ENCODE measurements at regions not wholly inside any gene's neighbourhood (a gene's known extent, or its start where the extent isn't known, plus 50 kb on each side); places are given as distances from the start of the nearest gene placed in this dataset.
"Not testable (repeated sequence)": the region's sequence is repeated elsewhere in the genome, so short reads cannot be mapped to it uniquely, and the experiment has no call there.

GRCh38 chr5:2852446-2852845 lies 101.0 kb upstream of the IRX2 start:
- DNase-seq: no peak

DNA sequence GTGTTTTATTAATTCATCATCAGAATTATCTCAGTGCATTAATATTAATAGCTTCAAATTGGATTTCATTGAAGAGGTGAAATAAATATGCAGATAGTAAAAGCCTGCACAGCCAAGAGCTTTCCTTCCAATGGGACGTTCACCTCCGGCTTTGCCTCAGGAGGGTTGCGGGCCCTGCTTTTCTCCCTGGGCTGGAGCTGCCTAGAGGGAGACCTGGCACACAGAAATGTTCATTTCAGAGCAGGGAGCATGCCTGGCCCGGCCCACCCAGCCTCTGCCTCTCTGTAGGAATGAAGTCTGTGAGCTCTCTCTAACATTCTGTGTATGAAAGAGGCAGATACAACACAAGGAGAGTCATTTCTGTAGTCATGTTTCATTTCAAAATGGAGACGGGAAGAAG lies 100.4 kb upstream of the IRX2 start:
- DNase-seq: no peak

- DNase-seq: no peak
Measured at GRCh38 chr5:2849429-2849828, 98.0 kb upstream of the IRX2 start.

DNA sequence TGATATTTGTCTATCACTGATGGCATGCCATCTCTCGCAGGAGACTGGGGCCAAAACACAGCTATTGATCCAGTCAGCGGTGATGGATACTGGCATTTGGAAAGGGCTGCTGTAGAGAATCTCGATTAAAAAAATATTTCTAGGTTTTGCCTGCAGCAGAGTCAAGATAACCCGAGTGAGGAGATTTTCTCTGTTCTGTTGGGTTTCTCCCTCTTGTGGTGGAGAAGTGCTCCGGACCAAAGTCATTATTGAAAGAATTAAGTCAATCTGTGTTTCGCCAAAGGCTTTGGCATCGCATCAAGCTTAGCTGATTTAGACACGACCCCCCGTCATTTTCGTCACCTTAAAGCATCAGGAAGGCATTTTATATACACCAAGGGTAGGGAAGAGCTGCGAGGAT lies 97.1 kb upstream of the IRX2 start:
- no peak for DNase-seq

DNA sequence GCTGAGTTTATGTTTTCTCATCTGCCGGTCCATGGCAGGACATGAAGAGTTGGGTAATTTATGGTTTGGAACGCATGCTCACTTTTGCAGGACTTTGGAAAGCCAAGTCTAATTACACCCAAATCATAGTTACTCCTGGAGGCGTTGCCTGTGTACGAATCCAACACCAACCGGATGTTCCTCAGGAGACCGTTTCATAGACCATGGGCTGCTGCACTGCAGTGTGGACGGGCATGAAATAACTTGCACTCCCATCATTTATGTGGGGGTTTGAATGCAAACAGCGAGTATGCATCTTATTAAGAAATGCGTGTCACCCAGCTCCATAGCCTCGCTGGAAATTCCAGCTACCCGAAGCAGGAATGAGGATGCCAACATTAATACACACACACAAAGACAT lies 96.1 kb upstream of the IRX2 start:
- DNase-seq: no peak

- no peak for DNase-seq
Measured at GRCh38 chr5:2841208-2841607, 89.7 kb upstream of the IRX2 start.

- DNase-seq: no peak
Measured at GRCh38 chr5:2840372-2840915, 89.0 kb upstream of the IRX2 start.

GRCh38 chr5:2836133-2836532 lies 84.7 kb upstream of the IRX2 start:
- no peak for DNase-seq

GRCh38 chr5:2833556-2833955 lies 82.1 kb upstream of the IRX2 start:
- DNase-seq: no peak

GRCh38 chr5:2832394-2832793 lies 80.9 kb upstream of the IRX2 start:
- no peak for DNase-seq

DNA sequence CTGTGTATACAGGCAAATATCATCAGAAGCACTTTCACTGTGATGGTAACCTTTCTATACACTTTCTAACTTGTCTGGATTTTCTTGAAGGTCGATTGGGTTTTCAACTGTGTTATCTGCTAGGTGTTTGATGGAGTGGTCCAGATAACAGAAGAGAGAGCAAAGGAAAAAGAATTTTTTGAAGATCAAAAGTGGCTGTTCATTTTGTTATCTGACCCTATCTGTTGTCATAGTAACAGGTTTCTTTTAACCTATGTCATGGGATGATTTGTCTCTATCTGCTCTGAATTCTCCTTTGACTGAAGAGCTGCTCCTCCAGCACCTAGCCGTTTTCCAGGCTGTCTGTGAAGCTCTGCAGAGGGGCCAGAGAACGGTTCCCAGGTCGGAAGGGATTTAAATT lies 77.8 kb upstream of the IRX2 start:
- DNase-seq: no peak

DNA sequence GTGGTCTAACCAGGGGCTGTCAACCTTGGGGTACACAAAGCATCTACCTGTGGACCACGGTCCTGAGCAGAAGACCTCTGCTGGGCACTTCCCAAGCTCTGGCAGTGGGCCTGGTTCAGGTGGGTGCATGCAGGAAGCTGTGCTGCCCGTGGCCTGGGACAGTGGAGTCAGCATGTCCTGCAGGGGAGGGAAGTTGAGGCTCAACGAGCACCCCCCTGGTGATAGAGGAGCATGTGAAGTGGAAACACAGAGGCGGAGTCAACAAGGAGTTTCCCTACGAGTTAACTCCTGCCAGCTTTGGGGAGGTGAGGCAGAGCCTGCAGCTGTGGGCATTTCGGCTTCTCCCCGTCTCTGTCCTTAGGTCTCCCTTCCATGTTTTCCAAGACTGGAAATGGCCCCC lies 67.5 kb upstream of the IRX2 start:
- DNase-seq: no peak

DNA sequence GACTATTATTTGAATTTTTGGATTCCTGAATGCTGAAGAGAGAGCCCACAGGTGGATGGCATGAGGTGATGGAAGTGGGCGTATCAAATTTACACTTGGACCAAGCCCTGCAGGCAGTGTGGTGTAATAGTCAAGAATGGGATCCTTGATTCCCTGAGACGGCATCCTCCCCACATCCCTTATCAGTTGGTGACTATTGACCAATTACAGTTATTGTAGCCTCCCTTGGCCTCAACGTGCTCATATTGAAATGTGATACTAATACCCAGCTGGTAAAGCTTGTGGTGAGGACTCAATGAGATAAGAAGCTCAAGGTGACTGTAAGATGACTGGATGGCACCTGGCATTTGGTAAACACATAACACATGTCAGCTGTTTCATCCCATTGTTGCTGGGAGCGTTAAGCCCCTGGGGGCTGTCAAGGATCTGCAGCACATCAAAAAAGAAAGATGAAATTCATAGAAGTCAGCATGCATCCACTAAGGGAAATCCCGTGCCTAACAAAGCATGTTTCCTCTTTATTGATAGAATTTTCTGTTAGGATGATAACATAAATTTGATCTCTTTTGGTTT lies 65.6 kb upstream of the IRX2 start:
- DNase-seq: no peak

DNA sequence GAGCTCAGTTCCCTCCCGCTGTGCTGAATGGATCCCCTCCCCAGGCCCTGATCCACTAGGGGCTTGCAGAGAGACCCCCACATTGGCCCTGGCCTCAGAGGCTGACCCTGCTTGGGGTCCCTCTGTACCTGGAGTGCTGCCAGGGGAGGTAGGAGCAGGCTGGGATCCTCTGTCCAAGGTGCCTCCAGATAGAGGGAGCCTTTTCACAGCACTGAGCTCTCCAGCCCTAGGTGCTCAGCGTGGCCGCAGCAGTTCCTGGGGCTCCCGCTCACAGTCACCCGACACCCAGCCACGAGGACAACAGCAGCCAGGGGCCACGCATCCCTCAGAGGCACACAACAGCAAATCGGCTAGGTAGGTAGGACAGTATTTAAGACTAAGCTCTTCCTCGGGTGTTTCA lies 62.2 kb upstream of the IRX2 start:
- DNase-seq: no peak

DNA sequence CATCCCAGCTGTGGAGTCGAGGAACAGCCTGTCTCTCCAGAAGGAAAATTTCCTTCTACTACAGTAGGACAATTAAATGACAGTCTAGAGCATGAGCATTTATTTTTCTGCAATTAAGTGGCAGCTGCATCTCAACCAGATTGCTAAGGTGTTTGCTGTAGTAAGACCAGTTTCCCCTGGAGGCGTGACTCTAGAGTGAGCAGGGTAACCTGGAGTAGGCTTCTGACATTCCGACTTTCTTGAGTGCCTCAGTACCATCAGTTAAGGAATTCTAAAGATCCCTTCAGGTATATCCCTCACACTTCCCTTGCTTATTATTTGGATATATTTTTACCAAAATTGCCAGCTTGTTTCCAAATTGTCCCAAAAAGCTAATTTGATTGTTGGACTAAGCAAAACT lies 59.2 kb upstream of the IRX2 start:
- DNase-seq: no peak

GRCh38 chr5:2807244-2807643 lies 55.8 kb upstream of the IRX2 start:
- DNase-seq: not testable (repeated sequence)

GRCh38 chr5:2806176-2806575 lies 54.7 kb upstream of the IRX2 start:
- no peak for DNase-seq

DNA sequence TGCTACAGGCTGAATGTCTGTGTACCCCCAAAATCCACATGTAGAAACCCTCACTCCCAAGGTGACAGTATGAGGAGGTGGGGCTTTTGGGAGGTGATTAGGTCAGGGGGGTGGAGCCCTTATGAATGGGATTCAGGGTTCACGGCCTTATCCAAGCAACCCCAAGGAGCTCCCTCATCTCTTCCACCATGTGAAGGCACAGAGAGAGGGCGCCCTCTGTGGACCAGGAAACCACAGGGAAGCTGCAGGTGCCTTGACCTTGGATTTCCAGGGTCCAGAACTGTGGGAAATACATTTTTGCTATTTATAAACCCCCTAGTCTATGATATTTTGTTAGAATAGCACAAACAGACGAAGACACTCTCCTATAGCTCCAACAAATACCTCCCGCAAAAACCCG lies 53.6 kb upstream of the IRX2 start:
- no peak for DNase-seq

DNA sequence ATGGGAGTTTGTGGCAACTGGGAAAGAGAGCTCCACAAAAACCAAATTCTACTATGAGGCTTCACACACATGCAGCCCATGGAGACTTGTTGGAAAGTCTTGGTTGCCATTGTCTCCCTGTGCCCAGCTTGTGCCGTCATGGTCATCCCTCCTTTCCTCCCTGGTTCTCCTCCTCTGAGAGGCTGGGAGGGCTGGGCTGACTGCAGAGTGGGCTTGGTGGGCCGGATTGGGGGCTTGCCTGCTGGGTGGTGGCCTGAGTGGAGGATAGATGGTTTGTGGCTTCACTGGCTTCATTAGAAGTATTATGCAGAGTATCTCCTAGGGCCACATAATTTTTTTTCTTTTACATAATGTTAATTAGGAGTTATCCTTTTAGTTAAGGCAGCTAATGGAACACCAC lies 52.3 kb upstream of the IRX2 start:
- no peak for DNase-seq

GRCh38 chr5:2802693-2803365 lies 51.4 kb upstream of the IRX2 start:
- DNase-seq: no peak

DNA sequence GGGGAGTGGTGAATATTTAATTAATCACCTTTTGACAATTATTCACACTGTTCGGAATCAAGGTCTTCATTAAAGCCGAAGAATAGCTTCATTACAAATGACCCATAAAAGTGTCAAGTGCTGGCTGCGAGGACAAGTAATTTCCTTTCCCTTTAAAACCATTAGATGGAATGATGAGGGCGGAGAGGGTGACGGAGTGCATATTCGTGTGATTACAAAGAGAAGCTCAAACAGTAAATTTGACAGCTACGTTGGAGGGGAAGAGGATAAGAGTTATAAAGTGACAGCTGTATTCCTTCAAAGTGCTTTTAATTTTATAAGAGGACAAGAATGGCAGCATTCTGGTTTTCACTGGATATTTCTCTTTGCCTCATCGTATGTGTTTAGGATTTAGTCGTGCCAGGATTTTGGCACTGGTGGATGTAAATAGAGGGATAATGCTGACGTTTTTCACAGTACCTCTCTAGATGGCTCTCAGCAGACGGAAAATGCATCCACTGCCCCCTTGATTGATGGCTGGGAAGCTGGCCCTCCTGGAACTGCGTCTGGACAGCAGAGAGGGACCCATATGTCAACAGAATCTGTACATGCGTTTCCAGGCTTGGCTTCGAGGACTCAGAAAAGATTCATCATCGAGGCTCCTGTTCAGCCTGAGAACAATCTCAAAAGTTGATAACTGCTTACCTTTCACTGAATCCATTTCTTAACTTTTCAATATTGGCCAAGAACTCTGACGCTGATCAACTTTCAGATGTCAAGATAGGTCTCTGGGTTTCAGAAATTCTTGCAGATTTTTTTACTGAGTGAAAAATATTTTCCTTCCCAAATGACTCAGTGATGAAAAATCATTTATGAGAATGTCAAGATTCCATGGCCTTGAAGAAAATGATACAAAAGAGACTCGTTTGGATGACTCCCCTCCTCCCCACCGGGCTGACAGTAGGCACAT lies 50.4 kb upstream of the IRX2 start:
- no peak for DNase-seq
